K562 (cell line): ENCODE measurements at regions not wholly inside any gene's neighbourhood (a gene's known extent, or its start where the extent isn't known, plus 50 kb on each side); places are given as distances from the start of the nearest gene placed in this dataset.
"Not testable (repeated sequence)": the region's sequence is repeated elsewhere in the genome, so short reads cannot be mapped to it uniquely, and the experiment has no call there.

Experiments
- ATAC-seq: fragments of 200-7000 bp; cut with Tn5 transposase; 3 replicates; pipeline ENCODE4 v1.9.1; 2020; ENCODE audit warnings: moderate library complexity
- BruUV-seq: library from RNA; stranded (reverse); fragments of 400-500 nt; replicated peaks from 2 replicates; lab custom pipeline; 2021; lab: Mats Ljungman, UMichigan
- CTCF ChIA-PET: fragments of 300-600 bp; formaldehyde crosslinking; extraction: SDS; loops from one replicate; lab custom pipeline; 2021; ENCODE audit warnings: low intra/inter-chr PET ratio; lab: Yijun Ruan, JAX
- POLR2A ChIA-PET: fragments of 300-600, 350-650 bp; sonication (Branson Sonifier 250); formaldehyde crosslinking; extraction: SDS; loops from one replicate; lab custom pipeline; 2021; ENCODE audit warnings: antibody characterized with exemption, inconsistent platforms; lab: Yijun Ruan, JAX
- DNase-seq, 4 experiments: peaks; one replicate each; pipeline versions ENCODE4 v3.0.0 to v3.0.0-alpha.2; 2011 to 2018; ENCODE audit warnings: low spot score in 3 of 4, mixed read lengths in 3 of 4; ENCODE audit errors: extremely low read depth in 1 of 4
- FAIRE-seq: peaks from 2 replicates; lab custom pipeline; 2011; peaks lifted over from hg19 to GRCh38; lab: Jason Lieb, UNC
- H2AFZ ChIP-seq: 2 replicates; pipeline ENCODE4 v1.6.0; 2011; ENCODE audit warnings: low read depth, low read length, control low read depth, inconsistent platforms
- H3K27ac ChIP-seq: fragments of 200-600 bp; 3 replicates; pipeline ENCODE4 v1.8.0; 2011; ENCODE audit warnings: low read depth, mild to moderate bottlenecking, control low read depth, inconsistent platforms, low read length, moderate library complexity, mixed read lengths; ENCODE audit errors: extremely low read depth
- H3K27me3 ChIP-seq, 2 experiments: fragments of 300-600 bp in 1 of 2; 2 replicates in 1 of 2; 3 replicates in 1 of 2; pipeline versions ENCODE4 v1.6.0 to v1.8.0; 2011; ENCODE audit warnings: inconsistent platforms in 2 of 2, low read length in 2 of 2, mild to moderate bottlenecking in 1 of 2, mixed read lengths in 1 of 2, moderate library complexity in 1 of 2; ENCODE audit not compliant: control insufficient read depth in 2 of 2, insufficient read depth in 2 of 2
- H3K36me3 ChIP-seq: fragments of 300-600 bp; 3 replicates; pipeline ENCODE4 v1.8.0; 2011; ENCODE audit warnings: mild to moderate bottlenecking, low read length, inconsistent platforms; ENCODE audit not compliant: control insufficient read depth, insufficient read depth
- H3K4me1 ChIP-seq, 2 experiments: fragments of 200-600 bp in 1 of 2; replicated peaks in 1 of 2; 2 replicates in 1 of 2; 3 replicates in 1 of 2; pipeline versions ENCODE4 v1.5.1 to v1.8.0; 2011; ENCODE audit warnings: inconsistent platforms in 2 of 2, low read length in 2 of 2, mild to moderate bottlenecking in 1 of 2, mixed read lengths in 1 of 2, moderate library complexity in 1 of 2; ENCODE audit not compliant: control insufficient read depth in 2 of 2, insufficient read depth in 2 of 2
- H3K4me2 ChIP-seq: 2 replicates; pipeline ENCODE4 v1.6.1; 2011; ENCODE audit warnings: low read length, control low read depth, inconsistent platforms, mixed read lengths; ENCODE audit not compliant: insufficient read depth
- H3K4me3 ChIP-seq: fragments of 200-600 bp; sonication (generic), shearing (Covaris generic); 2 replicates; pipeline ENCODE4 v1.5.1; 2016; ENCODE audit warnings: control low read depth, inconsistent platforms
- H3K79me2 ChIP-seq: fragments of 200-600 bp; 3 replicates; pipeline ENCODE4 v1.8.0; 2011; ENCODE audit warnings: low read length, inconsistent platforms; ENCODE audit not compliant: control insufficient read depth, insufficient read depth
- H3K9ac ChIP-seq, 2 experiments: 2 replicates each; pipeline versions ENCODE4 v1.6.0 to v1.6.1; 2011; ENCODE audit warnings: low read depth in 2 of 2, low read length in 2 of 2, control low read depth in 1 of 2, inconsistent platforms in 1 of 2, mild to moderate bottlenecking in 1 of 2, mixed read lengths in 1 of 2; ENCODE audit not compliant: insufficient read depth in 1 of 2
- H3K9me1 ChIP-seq: one replicate; pipeline ENCODE4 v1.6.0; 2011; ENCODE audit warnings: inconsistent platforms, mild to moderate bottlenecking, low read length, moderate library complexity; ENCODE audit not compliant: control insufficient read depth, insufficient read depth
- H3K9me3 ChIP-seq: replicated peaks from 2 replicates; pipeline ENCODE4 v1.5.1; 2011; ENCODE audit warnings: low read depth, low read length, inconsistent platforms; ENCODE audit not compliant: control insufficient read depth, insufficient read depth
- H4K20me1 ChIP-seq: replicated peaks from 2 replicates; pipeline ENCODE4 v1.6.1; 2011; ENCODE audit warnings: low read length, inconsistent platforms, mixed read lengths; ENCODE audit not compliant: control insufficient read depth, insufficient read depth
- ZNF507 ChIP-seq: conservative IDR thresholded peaks from 2 replicates; pipeline ENCODE4 v1.6.1; 2017; ENCODE audit warnings: missing genetic modification characterization, missing compliant biosample characterization
- ZNF707 ChIP-seq: fragments of 250-450 bp; sonication (Bioruptor Pico); conservative IDR thresholded peaks from 2 replicates; pipeline ENCODE4 v1.8.0; 2022; ENCODE audit warnings: inconsistent platforms, mild to moderate bottlenecking, moderate library complexity
- WGBS: fragments of 100-300 bp; shearing (Covaris generic); methylation state at CpG from one replicate; pipeline ENCODE4 v1.1.6; 2016; ENCODE audit warnings: low coverage, mixed read lengths; ENCODE audit not compliant: insufficient coverage; ENCODE audit errors: missing lambda C conversion rate; 5-methylcytosine and 5-hydroxymethylcytosine counted together
- in situ Hi-C: fragments of 300-500 bp; cut with MboI; formaldehyde crosslinking; loops from 4 replicates; pipeline ENCODE4 v1.15.0; 2018; ENCODE audit warnings: inconsistent platforms, mixed read lengths
- intact Hi-C: fragments of 100-400 bp; cut with micrococcal nuclease; formaldehyde crosslinking; loops from 2 replicates; pipeline ENCODE4 v1.14.2; 2022

GRCh38 chr13:49853535-49853934, 61.1 kb upstream of the KPNA3 start:
- ATAC-seq (no peak), DNase-seq (no peak), FAIRE-seq (no peak)
- no peak overlapping the region for H2AFZ ChIP-seq
- no TSS peak for BruUV-seq
- intact Hi-C loops (no loop called here), in situ Hi-C loops (no loop called here)
- H3K79me2 ChIP-seq: no peaks in the 10 kb centered on the region
- H3K27me3 ChIP-seq: no peaks in the 10 kb centered on the region
- no peaks in the 10 kb centered on the region for H3K9me1 ChIP-seq
- H3K4me3 ChIP-seq: no peak overlapping the region
- ChIA-PET CTCF (no interaction called here), POLR2A (no interaction called here)
- H3K9me3 ChIP-seq: no peaks in the 10 kb centered on the region
- H3K36me3 ChIP-seq: no peaks in the 10 kb centered on the region
- no peak overlapping the region for H3K27ac ChIP-seq
- no peak overlapping the region for H3K4me2 ChIP-seq
- TF ChIP-seq ZNF507 (tag) (peak; percentile 96), ZNF707 (no peak)
- no peaks in the 10 kb centered on the region for H4K20me1 ChIP-seq
- WGBS: 25% methylated on average over 1 of the region's 1 CpG
- H3K9ac ChIP-seq: no peak overlapping the region
- H3K4me1 ChIP-seq: no peaks in the 10 kb centered on the region

DNA sequence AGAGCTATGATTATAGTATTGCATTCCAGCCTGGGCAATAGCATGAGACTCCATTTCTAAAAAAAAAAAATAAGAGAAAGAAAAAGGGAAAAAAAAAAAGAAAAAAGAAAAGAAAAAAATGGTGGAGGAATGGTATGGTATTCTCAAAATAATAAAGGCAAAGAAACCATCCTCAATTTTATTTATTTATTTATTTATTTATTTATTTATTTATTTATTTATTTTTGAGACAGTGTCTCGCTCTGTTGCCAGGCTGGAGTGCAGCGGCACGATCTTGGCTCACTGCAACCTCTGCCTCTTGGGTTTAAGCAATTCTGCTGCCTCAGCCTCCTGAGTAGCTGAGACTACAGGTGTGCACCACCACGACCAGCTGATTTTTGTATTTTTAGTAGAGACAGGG, 60.0 kb upstream of the KPNA3 start:
- CTCF ChIA-PET: not testable (repeated sequence)

More for the DNA sequence above, 60.0 kb upstream of the KPNA3 start:
- H4K20me1 ChIP-seq, H3K27ac ChIP-seq, POLR2A ChIA-PET, H3K79me2 ChIP-seq, H2AFZ ChIP-seq, H3K9me1 ChIP-seq, H3K9ac ChIP-seq, intact Hi-C loops, DNase-seq, H3K27me3 ChIP-seq, FAIRE-seq, in situ Hi-C loops, H3K9me3 ChIP-seq, BruUV-seq, H3K36me3 ChIP-seq, H3K4me2 ChIP-seq, ATAC-seq, H3K4me1 ChIP-seq, H3K4me3 ChIP-seq: not testable (repeated sequence)
- WGBS: 27% methylated on average over 1 of the region's 4 CpGs
